ENCODE measurements at regions not wholly inside any gene's neighbourhood (a gene's known extent, or its start where the extent isn't known, plus 50 kb on each side); places are given as distances from the start of the nearest gene placed in this dataset.
"Not testable (repeated sequence)": the region's sequence is repeated elsewhere in the genome, so short reads cannot be mapped to it uniquely, and the experiment has no call there.

GRCh38 chr10:42367532-42368230, 270.7 kb downstream of the ZNF33B start:
- peak; percentile 90 for DNase-seq (ENCODE audit: low read depth)

- DNase-seq (ENCODE audit: low read depth): no peak
Observed at GRCh38 chr10:42351745-42352144, 286.6 kb downstream of the ZNF33B start.

GRCh38 chr10:42336593-42337337, 301.6 kb downstream of the ZNF33B start:
- not testable (repeated sequence) for DNase-seq (ENCODE audit: low read depth)

- DNase-seq (ENCODE audit: low read depth): not testable (repeated sequence)
Observed at GRCh38 chr10:42335653-42336296, 302.6 kb downstream of the ZNF33B start.

GRCh38 chr10:42304341-42304740, 334.0 kb downstream of the ZNF33B start:
- no peak for DNase-seq (ENCODE audit: low read depth)

- DNase-seq (ENCODE audit: low read depth): not testable (repeated sequence)
Observed at GRCh38 chr10:42281896-42282295, 356.5 kb downstream of the ZNF33B start.

- DNase-seq (ENCODE audit: low read depth): not testable (repeated sequence)
Observed at GRCh38 chr10:42269788-42270187, 368.6 kb downstream of the ZNF33B start.

GRCh38 chr10:42263259-42263658, 375.1 kb downstream of the ZNF33B start:
- DNase-seq (ENCODE audit: low read depth): not testable (repeated sequence)

GRCh38 chr10:42243002-42243401, 395.4 kb downstream of the ZNF33B start:
- DNase-seq (ENCODE audit: low read depth): not testable (repeated sequence)

- DNase-seq (ENCODE audit: low read depth): no peak
Observed at GRCh38 chr10:42242135-42242805, 396.1 kb downstream of the ZNF33B start.

- DNase-seq (ENCODE audit: low read depth): not testable (repeated sequence)
Observed at GRCh38 chr10:42236401-42236800, 402.0 kb downstream of the ZNF33B start.

GRCh38 chr10:42235736-42236135, 402.6 kb downstream of the ZNF33B start:
- DNase-seq (ENCODE audit: low read depth): not testable (repeated sequence)

- not testable (repeated sequence) for DNase-seq (ENCODE audit: low read depth)
Observed at GRCh38 chr10:42235241-42235640, 403.1 kb downstream of the ZNF33B start.

- DNase-seq (ENCODE audit: low read depth): not testable (repeated sequence)
Observed at GRCh38 chr10:42234506-42234905, 403.9 kb downstream of the ZNF33B start.

GRCh38 chr10:42233461-42234206, 404.7 kb downstream of the ZNF33B start:
- DNase-seq (ENCODE audit: low read depth): not testable (repeated sequence)

GRCh38 chr10:42232955-42233354, 405.4 kb downstream of the ZNF33B start:
- not testable (repeated sequence) for DNase-seq (ENCODE audit: low read depth)

- not testable (repeated sequence) for DNase-seq (ENCODE audit: low read depth)
Observed at GRCh38 chr10:42230812-42231211, 407.6 kb downstream of the ZNF33B start.

- DNase-seq (ENCODE audit: low read depth): not testable (repeated sequence)
Observed at GRCh38 chr10:42230115-42230514, 408.3 kb downstream of the ZNF33B start.

- DNase-seq (ENCODE audit: low read depth): not testable (repeated sequence)
Observed at GRCh38 chr10:42227859-42228258, 410.5 kb downstream of the ZNF33B start.

- not testable (repeated sequence) for DNase-seq (ENCODE audit: low read depth)
Observed at GRCh38 chr10:42193588-42193987, 444.8 kb downstream of the ZNF33B start.

- DNase-seq (ENCODE audit: low read depth): not testable (repeated sequence)
Observed at GRCh38 chr10:42192450-42192849, 445.9 kb downstream of the ZNF33B start.
